Muscle of leg (tissue), 3 donors: ENCODE measurements at regions not wholly inside any gene's neighbourhood (a gene's known extent, or its start where the extent isn't known, plus 50 kb on each side); places are given as distances from the start of the nearest gene placed in this dataset.
A peak's percentile ranks its signal among the peaks of the same experiment; 100 is the strongest.

Experiments used
- DNase-seq: peaks from one replicate; pipeline ENCODE4 v3.0.0; 2013
- H3K27ac ChIP-seq: one replicate; pipeline ENCODE4 v1.5.1; 2013; ENCODE audit warnings: mild to moderate bottlenecking, low read length, control low read depth
- H3K27me3 ChIP-seq: one replicate; pipeline ENCODE4 v1.6.1; 2013; ENCODE audit warnings: low read length; ENCODE audit not compliant: control insufficient read depth, insufficient read depth
- H3K36me3 ChIP-seq: one replicate; pipeline ENCODE4 v1.6.1; 2013; ENCODE audit warnings: low read length; ENCODE audit not compliant: control insufficient read depth, insufficient read depth
- H3K4me1 ChIP-seq: one replicate; pipeline ENCODE4 v1.6.1; 2013; ENCODE audit warnings: low read length; ENCODE audit not compliant: control insufficient read depth, insufficient read depth
- H3K4me3 ChIP-seq: one replicate; pipeline ENCODE4 v1.5.1; 2013; ENCODE audit warnings: low read length, control low read depth
- H3K9me3 ChIP-seq: replicated peaks from 2 replicates; pipeline ENCODE4 v1.6.1; 2013; ENCODE audit warnings: low read depth, low read length; ENCODE audit not compliant: control insufficient read depth
- WGBS: methylation state at CpG from one replicate; pipeline ENCODE4 v1.1.5; 2013; ENCODE audit warnings: missing lambda C conversion rate; ENCODE audit not compliant: insufficient coverage; 5-methylcytosine and 5-hydroxymethylcytosine counted together

GRCh38 chr13:58977085-58977484, 1186.6 kb downstream of the DIAPH3 start:
- no peaks in the 10 kb centered on the region for H3K9me3 ChIP-seq
- no peaks in the 10 kb centered on the region for H3K27me3 ChIP-seq
- no peak for DNase-seq
- no peak overlapping the region for H3K4me3 ChIP-seq
- H3K4me1 ChIP-seq: no peaks in the 10 kb centered on the region
- H3K36me3 ChIP-seq: no peaks in the 10 kb centered on the region
- no peak overlapping the region for H3K27ac ChIP-seq
- no CpG with 5 or more reads among the region's 6 CpGs for WGBS

- Histone ChIP-seq H3K27me3 (no peaks in the 10 kb centered on the region), H3K9me3 (no peaks in the 10 kb centered on the region), H3K27ac (no peak overlapping the region), H3K4me1 (no peaks in the 10 kb centered on the region), H3K36me3 (no peaks in the 10 kb centered on the region), H3K4me3 (no peak overlapping the region)
- no CpG with 5 or more reads among the region's 1 CpG for WGBS
- DNase-seq: no peak
Observed at GRCh38 chr13:58978331-58978730, 1185.4 kb downstream of the DIAPH3 start.

DNA sequence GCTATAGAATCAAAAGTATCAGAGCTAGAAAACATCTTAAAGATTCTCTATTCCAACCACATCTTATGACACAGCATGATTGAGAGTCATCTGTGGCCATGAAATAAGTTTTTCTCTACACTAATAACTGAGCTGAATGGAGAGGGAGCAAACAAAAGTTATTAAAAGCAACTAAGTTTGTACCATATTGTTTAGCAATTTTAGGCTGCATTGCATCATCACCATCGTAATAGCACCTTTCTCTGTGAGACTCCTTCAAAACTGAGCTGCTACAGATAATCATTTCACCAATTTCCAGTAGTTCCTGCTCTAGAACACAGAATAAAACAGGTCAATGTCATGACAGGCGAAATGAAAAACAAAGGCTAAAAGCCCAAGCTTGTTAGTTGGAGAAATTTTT, 1183.9 kb downstream of the DIAPH3 start:
- Histone ChIP-seq H3K4me1 (no peaks in the 10 kb centered on the region), H3K27ac (no peak overlapping the region), H3K4me3 (no peak overlapping the region), H3K36me3 (no peaks in the 10 kb centered on the region), H3K27me3 (no peaks in the 10 kb centered on the region), H3K9me3 (no peaks in the 10 kb centered on the region)
- no CpG with 5 or more reads among the region's 2 CpGs for WGBS
- DNase-seq: no peak

GRCh38 chr13:58985845-58986244, 1177.9 kb downstream of the DIAPH3 start:
- H3K9me3 ChIP-seq: no peaks in the 10 kb centered on the region
- 58% methylated on average over 2 of the region's 3 CpGs for WGBS
- no peak overlapping the region for H3K4me3 ChIP-seq
- H3K4me1 ChIP-seq: no peaks in the 10 kb centered on the region
- H3K27ac ChIP-seq: no peak overlapping the region
- no peaks in the 10 kb centered on the region for H3K36me3 ChIP-seq
- H3K27me3 ChIP-seq: no peaks in the 10 kb centered on the region
- DNase-seq: no peak

- Histone ChIP-seq H3K27ac (no peak overlapping the region), H3K9me3 (no peaks in the 10 kb centered on the region), H3K27me3 (no peaks in the 10 kb centered on the region), H3K4me1 (no peaks in the 10 kb centered on the region), H3K4me3 (no peak overlapping the region), H3K36me3 (no peaks in the 10 kb centered on the region)
- no peak for DNase-seq
- WGBS: no CpG with 5 or more reads among the region's 1 CpG
Observed at GRCh38 chr13:58989556-58989955, 1174.2 kb downstream of the DIAPH3 start.

DNA sequence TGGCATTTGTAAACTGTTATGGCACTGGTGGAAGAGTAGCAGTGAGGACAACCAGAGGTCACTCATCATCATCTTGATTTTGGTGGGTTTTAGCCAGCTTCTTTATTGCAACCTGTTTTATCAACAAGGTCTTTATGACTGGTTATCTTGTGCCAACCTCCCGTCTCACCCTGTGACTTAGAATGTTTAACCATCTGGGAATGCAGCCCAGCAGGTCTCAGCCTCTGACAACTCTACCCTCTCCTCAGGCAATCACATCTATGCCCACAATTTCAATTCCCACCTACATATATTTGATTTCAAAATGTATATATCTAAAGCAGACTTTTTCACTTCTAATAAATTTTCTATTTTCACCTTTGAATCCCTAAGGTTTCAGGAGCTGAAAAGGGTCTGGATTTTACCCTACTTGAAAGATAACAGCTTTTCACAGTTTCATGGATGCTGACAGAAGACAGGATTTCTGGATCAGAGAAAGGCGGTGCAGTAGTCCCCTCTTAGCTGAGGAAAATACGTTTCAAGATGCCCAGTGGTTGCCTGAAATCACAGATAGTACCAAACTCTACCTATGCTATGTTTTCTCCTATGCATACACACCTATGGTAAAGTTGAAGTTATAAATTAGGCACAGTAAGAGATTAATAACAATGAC, 1171.8 kb downstream of the DIAPH3 start:
- Histone ChIP-seq H3K4me3 (no peak overlapping the region), H3K27me3 (no peaks in the 10 kb centered on the region), H3K4me1 (no peaks in the 10 kb centered on the region), H3K36me3 (no peaks in the 10 kb centered on the region), H3K27ac (no peak overlapping the region), H3K9me3 (no peaks in the 10 kb centered on the region)
- no peak for DNase-seq
- 78% methylated on average over 1 of the region's 3 CpGs for WGBS

DNA sequence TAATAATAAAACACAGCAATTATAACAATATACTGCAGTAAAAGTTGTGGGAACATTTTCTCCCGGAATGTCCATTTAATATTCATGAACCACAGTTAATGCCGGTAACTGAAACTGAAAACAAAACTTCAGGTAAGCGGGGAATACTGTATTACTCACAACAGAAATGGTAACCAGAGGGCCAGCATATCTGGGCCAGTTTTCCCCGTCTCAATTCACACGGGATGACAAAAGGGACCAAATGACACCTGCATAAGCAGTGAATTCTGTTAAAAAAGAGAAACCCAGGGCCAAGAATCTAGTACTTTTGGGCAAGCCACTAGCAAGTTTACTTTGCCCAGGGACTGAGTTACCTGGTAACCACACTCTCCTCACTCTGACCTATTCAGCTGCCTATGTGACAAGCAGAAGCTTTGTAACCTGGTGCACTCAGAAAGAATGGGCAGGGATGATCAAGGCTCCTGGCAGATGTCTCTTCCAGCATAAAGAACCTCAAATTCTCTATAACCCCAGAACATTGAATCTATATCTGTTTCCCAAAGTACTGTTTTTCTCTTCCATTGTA, 1171.2 kb downstream of the DIAPH3 start:
- WGBS: 88% methylated on average over 3 of the region's 5 CpGs
- H3K9me3 ChIP-seq: no peaks in the 10 kb centered on the region
- H3K27ac ChIP-seq: no peak overlapping the region
- H3K36me3 ChIP-seq: no peaks in the 10 kb centered on the region
- H3K27me3 ChIP-seq: no peaks in the 10 kb centered on the region
- H3K4me3 ChIP-seq: no peak overlapping the region
- H3K4me1 ChIP-seq: no peaks in the 10 kb centered on the region
- DNase-seq: no peak

- no peaks in the 10 kb centered on the region for H3K27me3 ChIP-seq
- WGBS: no CpG with 5 or more reads among the region's 4 CpGs
- H3K4me1 ChIP-seq: no peaks in the 10 kb centered on the region
- no peak overlapping the region for H3K4me3 ChIP-seq
- no peak for DNase-seq
- H3K36me3 ChIP-seq: no peaks in the 10 kb centered on the region
- no peaks in the 10 kb centered on the region for H3K9me3 ChIP-seq
- H3K27ac ChIP-seq: no peak overlapping the region
Observed at GRCh38 chr13:58994077-58994476, 1169.7 kb downstream of the DIAPH3 start.

DNA sequence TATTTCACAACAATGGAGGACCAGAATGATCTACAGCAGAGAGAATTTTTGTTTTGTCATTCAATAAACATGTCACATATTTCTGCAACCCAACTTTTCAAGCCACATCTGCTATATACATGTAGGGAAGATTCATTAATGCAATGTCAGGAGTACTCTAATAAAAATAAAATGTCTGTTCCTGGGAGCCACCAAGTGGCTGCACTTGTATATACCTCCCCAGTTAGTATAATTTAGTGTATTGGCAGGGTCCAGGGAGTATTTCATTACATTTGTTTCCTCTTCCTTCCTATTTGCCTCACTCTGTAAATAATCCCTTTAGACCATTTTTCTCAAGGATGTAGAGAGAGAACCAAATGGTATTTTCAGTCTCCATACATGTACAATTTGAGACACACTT, 1169.0 kb downstream of the DIAPH3 start:
- H3K4me1 ChIP-seq: no peaks in the 10 kb centered on the region
- no peaks in the 10 kb centered on the region for H3K36me3 ChIP-seq
- no peaks in the 10 kb centered on the region for H3K27me3 ChIP-seq
- DNase-seq: peak; percentile 20
- H3K9me3 ChIP-seq: no peaks in the 10 kb centered on the region
- no peak overlapping the region for H3K4me3 ChIP-seq
- no peak overlapping the region for H3K27ac ChIP-seq

GRCh38 chr13:58998716-58999115, 1165.0 kb downstream of the DIAPH3 start:
- no peak overlapping the region for H3K4me3 ChIP-seq
- WGBS: 33% methylated on average over 1 of the region's 2 CpGs
- no peaks in the 10 kb centered on the region for H3K9me3 ChIP-seq
- H3K27me3 ChIP-seq: no peaks in the 10 kb centered on the region
- no peaks in the 10 kb centered on the region for H3K36me3 ChIP-seq
- DNase-seq: no peak
- no peak overlapping the region for H3K27ac ChIP-seq
- no peaks in the 10 kb centered on the region for H3K4me1 ChIP-seq

GRCh38 chr13:58999851-59000250, 1163.9 kb downstream of the DIAPH3 start:
- DNase-seq: no peak
- no peaks in the 10 kb centered on the region for H3K4me1 ChIP-seq
- H3K9me3 ChIP-seq: no peaks in the 10 kb centered on the region
- H3K27ac ChIP-seq: no peak overlapping the region
- no peak overlapping the region for H3K4me3 ChIP-seq
- WGBS: no CpG with 5 or more reads among the region's 2 CpGs
- H3K27me3 ChIP-seq: no peaks in the 10 kb centered on the region
- no peaks in the 10 kb centered on the region for H3K36me3 ChIP-seq
